ENCODE measurements at regions not wholly inside any gene's neighbourhood (a gene's known extent, or its start where the extent isn't known, plus 50 kb on each side); places are given as distances from the start of the nearest gene placed in this dataset.

DNA sequence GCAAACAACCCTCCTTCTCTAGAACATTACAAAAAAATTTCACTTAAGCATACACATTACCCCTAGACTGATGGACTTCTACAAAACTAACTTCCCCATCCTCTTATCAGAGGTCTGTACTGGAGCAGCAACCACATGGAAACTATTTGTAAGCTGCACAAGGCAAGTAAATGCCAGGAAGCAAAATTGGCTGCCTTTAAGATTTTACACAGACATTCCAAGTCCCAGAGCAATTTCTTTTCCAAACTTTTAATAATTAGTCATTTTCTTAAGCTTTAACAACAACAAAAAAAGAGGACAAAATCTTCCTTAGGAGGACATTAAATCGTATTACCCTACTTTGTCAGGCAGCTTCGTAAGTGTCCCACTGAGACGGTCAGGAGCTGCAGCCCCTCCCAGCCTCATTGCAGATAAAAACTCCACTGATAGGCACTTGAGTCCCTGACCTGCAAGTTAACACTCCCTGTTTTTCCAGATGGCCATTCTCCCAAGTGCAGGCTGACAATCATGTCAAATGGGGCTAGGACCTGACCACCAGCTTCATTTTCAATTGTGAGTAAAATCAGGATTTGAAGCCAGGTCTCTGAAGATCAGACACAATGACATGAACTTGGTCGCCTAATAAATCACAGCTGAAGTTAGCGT is 680.1 kb downstream of the DIAPH3 start:
- Histone ChIP-seq H3K9me3 (no peaks in the 10 kb centered on the region), H3K27ac (peak overlapping the region in 1 of 2 donors; percentile 31), H3K4me1 (no peaks in the 10 kb centered on the region), H3K4me3 (no peak overlapping the region), H3K36me3 (no peaks in the 10 kb centered on the region), H3K27me3 (no peaks in the 10 kb centered on the region)
- no peak for TF ChIP-seq POLR2A (IDR thresholded peaks at IDR 0.05)
- intact Hi-C loops (cut with DNase I; ENCODE audit: low total_unique reads): no loop called here
- DNase-seq: no peak

DNA sequence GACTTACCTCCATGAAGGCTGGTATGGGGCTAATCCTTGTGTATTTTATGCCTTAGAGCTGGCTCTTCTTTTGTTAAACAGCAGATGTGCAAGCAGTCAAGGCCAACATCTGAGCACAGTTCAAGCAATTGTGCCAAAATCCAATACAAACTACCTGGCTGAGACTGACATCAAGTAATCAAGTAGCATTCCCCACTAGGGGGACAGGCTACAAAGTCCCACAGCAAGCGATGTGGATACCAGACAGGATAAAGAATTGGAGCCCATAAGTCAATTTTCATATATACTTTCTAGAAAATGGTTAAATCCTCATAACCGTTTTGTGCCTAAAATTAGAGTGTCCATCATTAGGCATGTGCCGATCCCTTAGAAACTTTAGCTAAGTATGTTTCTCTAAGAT is 675.8 kb downstream of the DIAPH3 start:
- intact Hi-C loops (cut with DNase I; ENCODE audit: low total_unique reads): no loop called here

DNA sequence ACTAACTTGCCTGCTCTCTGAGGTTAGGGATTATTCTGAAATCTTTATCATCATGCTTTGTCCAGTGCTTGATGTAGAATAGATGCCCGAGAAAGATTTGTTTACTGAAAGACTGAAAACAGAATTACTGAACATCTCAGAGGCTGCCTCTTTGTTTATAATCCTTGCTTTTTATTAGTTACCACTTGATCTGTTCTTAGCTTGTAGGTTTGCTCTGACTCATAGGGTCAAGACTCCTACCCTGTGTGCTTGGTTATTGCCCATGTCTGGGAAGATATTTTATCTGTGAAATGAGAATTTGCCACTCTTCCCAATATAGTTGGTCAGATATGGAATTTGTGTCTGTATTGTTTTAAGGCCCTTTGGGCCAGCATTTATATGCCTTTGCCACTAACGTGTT is 675.3 kb downstream of the DIAPH3 start:
- H3K4me1 ChIP-seq: no peaks in the 10 kb centered on the region
- no peak overlapping the region for H3K27ac ChIP-seq
- intact Hi-C loops (cut with DNase I; ENCODE audit: low total_unique reads): no loop called here
- no peak overlapping the region for H3K4me3 ChIP-seq
- DNase-seq: no peak
- H3K36me3 ChIP-seq: no peaks in the 10 kb centered on the region
- H3K9me3 ChIP-seq: no peaks in the 10 kb centered on the region
- no peaks in the 10 kb centered on the region for H3K27me3 ChIP-seq
- TF ChIP-seq POLR2A (IDR thresholded peaks at IDR 0.05): no peak
- TF ChIP-seq, protein P1, sequence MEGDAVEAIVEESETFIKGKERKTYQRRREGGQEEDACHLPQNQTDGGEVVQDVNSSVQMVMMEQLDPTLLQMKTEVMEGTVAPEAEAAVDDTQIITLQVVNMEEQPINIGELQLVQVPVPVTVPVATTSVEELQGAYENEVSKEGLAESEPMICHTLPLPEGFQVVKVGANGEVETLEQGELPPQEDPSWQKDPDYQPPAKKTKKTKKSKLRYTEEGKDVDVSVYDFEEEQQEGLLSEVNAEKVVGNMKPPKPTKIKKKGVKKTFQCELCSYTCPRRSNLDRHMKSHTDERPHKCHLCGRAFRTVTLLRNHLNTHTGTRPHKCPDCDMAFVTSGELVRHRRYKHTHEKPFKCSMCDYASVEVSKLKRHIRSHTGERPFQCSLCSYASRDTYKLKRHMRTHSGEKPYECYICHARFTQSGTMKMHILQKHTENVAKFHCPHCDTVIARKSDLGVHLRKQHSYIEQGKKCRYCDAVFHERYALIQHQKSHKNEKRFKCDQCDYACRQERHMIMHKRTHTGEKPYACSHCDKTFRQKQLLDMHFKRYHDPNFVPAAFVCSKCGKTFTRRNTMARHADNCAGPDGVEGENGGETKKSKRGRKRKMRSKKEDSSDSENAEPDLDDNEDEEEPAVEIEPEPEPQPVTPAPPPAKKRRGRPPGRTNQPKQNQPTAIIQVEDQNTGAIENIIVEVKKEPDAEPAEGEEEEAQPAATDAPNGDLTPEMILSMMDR (IDR thresholded peaks at IDR 0.05): no peak

More for the DNA sequence above, 675.8 kb downstream of the DIAPH3 start:
- Histone ChIP-seq H3K9me3 (no peaks in the 10 kb centered on the region), H3K36me3 (no peaks in the 10 kb centered on the region), H3K27ac (no peak overlapping the region), H3K27me3 (no peaks in the 10 kb centered on the region), H3K4me1 (no peaks in the 10 kb centered on the region), H3K4me3 (no peak overlapping the region)
- TF ChIP-seq, protein P1 (IDR thresholded peaks at IDR 0.05): no peak
- no peak for TF ChIP-seq POLR2A (IDR thresholded peaks at IDR 0.05)
- DNase-seq: no peak

DNA sequence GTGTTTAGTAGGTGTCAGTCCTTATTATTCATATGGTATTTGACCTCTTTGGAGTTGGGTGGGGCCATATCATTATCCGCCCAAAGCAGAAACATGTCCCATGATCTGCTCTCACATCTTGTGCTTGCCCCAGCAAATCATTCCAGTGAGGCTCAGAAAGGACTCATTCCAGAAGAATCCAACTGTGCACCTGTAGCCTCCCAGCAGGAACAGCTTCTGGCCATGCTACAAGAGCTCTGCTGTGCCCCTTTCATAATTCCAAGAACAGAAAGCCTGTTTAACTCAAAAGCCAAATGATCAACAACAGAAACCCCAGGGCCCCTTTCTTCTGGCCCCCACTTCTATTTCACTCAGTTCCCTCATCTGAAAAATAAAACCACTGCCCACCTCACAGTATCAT is 673.1 kb downstream of the DIAPH3 start:
- Histone ChIP-seq H3K36me3 (no peaks in the 10 kb centered on the region), H3K27me3 (no peaks in the 10 kb centered on the region), H3K27ac (no peak overlapping the region), H3K9me3 (no peaks in the 10 kb centered on the region), H3K4me1 (no peaks in the 10 kb centered on the region), H3K4me3 (no peak overlapping the region)
- TF ChIP-seq, protein P1 (IDR thresholded peaks at IDR 0.05): no peak
- DNase-seq: no peak
- intact Hi-C loops (cut with DNase I; ENCODE audit: low total_unique reads): no loop called here

- no peak for DNase-seq
- Histone ChIP-seq H3K27ac (no peak overlapping the region), H3K4me1 (no peaks in the 10 kb centered on the region), H3K36me3 (no peaks in the 10 kb centered on the region), H3K4me3 (no peak overlapping the region), H3K27me3 (no peaks in the 10 kb centered on the region), H3K9me3 (no peaks in the 10 kb centered on the region)
- intact Hi-C loops (cut with DNase I; ENCODE audit: low total_unique reads): no loop called here
- no peak for TF ChIP-seq POLR2A (IDR thresholded peaks at IDR 0.05)
- TF ChIP-seq, protein P1 (IDR thresholded peaks at IDR 0.05): no peak
These were observed 671.6 kb downstream of the DIAPH3 start for GRCh38 chr13:59492030-59492636.
